Colonic mucosa (tissue), 4 donors: ENCODE measurements at regions not wholly inside any gene's neighbourhood (a gene's known extent, or its start where the extent isn't known, plus 50 kb on each side); places are given as distances from the start of the nearest gene placed in this dataset.

ENCODE experiments used
- DNase-seq: peaks from one replicate; pipeline ENCODE4 v3.0.0-alpha.2; 2020
- H3K27ac ChIP-seq: fragments of 200-600 bp; one replicate; pipeline ENCODE4 v1.8.0; 2021
- H3K27me3 ChIP-seq: fragments of 200-600 bp; one replicate; pipeline ENCODE4 v1.8.0; 2021
- H3K36me3 ChIP-seq: fragments of 200-600 bp; one replicate; pipeline ENCODE4 v1.8.0; 2021
- H3K4me1 ChIP-seq: fragments of 200-600 bp; one replicate; pipeline ENCODE4 v1.8.0; 2021; ENCODE audit warnings: mild to moderate bottlenecking
- H3K4me3 ChIP-seq: fragments of 200-600 bp; one replicate; pipeline ENCODE4 v1.8.0; 2021
- H3K9ac ChIP-seq, 2 donors: one replicate each; pipeline ENCODE4 v1.7.0; 2013; ENCODE audit warnings: control low read depth in 2 of 2, low read depth in 2 of 2, low read length in 2 of 2
- H3K9me3 ChIP-seq: fragments of 200-600 bp; one replicate; pipeline ENCODE4 v1.8.0; 2021
- intact Hi-C: fragments of 100-400 bp; cut with DNase I; formaldehyde crosslinking; loops from one replicate; pipeline ENCODE4 v1.14.1; 2022
- TF ChIP-seq, protein P1 (sequence below): fragments of 200-600 bp; IDR thresholded peaks from one replicate; pipeline ENCODE4 v1.8.0; 2022; ENCODE audit warnings: antibody characterized with exemption, mild to moderate bottlenecking
- donor health status: healthy.
- donor health status: DM: no; HTN: no; CAD: no.
- donor health status: DM: no; HTN: no; CAD: no.

DNA sequence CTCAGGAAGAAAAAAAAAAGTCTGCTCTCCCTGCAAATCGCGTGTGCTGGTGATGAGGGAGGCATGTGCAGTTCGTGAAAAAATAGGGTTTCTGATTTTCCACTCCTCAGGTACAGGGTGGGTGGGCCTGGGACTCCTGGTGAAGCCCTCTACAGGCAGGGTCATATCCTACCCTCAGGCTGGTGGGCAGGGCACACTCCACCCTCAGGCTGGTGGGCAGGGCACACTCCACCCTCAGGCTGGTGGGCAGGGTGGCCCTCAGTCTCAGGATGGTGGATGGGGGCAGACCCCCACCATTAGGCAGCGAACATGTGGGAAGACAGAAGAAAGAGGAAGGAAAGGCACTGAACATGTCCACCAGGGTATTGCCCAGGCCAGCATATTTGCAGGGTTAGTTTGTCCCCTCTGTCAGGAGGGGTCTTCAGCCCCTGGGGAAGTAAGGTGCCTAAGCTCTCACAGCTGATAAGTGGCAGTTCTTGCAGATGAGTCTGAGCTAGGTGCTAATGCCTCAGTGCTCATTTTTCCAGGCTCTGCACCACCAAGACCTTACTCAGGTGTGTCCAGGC lies 95.2 kb upstream of the RAB6C start:
- Histone ChIP-seq H3K27me3 (no peaks in the 10 kb centered on the region), H3K36me3 (no peaks in the 10 kb centered on the region), H3K27ac (no peak overlapping the region), H3K4me3 (no peak overlapping the region), H3K9me3 (no peaks in the 10 kb centered on the region), H3K9ac (no peak overlapping the region), H3K4me1 (no peaks in the 10 kb centered on the region)
- intact Hi-C loops = no loop called here
- no peak for DNase-seq
- TF ChIP-seq, protein P1, sequence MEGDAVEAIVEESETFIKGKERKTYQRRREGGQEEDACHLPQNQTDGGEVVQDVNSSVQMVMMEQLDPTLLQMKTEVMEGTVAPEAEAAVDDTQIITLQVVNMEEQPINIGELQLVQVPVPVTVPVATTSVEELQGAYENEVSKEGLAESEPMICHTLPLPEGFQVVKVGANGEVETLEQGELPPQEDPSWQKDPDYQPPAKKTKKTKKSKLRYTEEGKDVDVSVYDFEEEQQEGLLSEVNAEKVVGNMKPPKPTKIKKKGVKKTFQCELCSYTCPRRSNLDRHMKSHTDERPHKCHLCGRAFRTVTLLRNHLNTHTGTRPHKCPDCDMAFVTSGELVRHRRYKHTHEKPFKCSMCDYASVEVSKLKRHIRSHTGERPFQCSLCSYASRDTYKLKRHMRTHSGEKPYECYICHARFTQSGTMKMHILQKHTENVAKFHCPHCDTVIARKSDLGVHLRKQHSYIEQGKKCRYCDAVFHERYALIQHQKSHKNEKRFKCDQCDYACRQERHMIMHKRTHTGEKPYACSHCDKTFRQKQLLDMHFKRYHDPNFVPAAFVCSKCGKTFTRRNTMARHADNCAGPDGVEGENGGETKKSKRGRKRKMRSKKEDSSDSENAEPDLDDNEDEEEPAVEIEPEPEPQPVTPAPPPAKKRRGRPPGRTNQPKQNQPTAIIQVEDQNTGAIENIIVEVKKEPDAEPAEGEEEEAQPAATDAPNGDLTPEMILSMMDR = no peak

GRCh38 chr2:129885735-129886134 lies 93.7 kb upstream of the RAB6C start:
- Histone ChIP-seq H3K27ac (no peak overlapping the region), H3K9ac (no peak overlapping the region), H3K4me3 (no peak overlapping the region), H3K4me1 (no peaks in the 10 kb centered on the region), H3K9me3 (no peaks in the 10 kb centered on the region), H3K36me3 (no peaks in the 10 kb centered on the region), H3K27me3 (no peaks in the 10 kb centered on the region)
- DNase-seq = no peak
- TF ChIP-seq, protein P1 = no peak
- intact Hi-C loops = no loop called here

DNA sequence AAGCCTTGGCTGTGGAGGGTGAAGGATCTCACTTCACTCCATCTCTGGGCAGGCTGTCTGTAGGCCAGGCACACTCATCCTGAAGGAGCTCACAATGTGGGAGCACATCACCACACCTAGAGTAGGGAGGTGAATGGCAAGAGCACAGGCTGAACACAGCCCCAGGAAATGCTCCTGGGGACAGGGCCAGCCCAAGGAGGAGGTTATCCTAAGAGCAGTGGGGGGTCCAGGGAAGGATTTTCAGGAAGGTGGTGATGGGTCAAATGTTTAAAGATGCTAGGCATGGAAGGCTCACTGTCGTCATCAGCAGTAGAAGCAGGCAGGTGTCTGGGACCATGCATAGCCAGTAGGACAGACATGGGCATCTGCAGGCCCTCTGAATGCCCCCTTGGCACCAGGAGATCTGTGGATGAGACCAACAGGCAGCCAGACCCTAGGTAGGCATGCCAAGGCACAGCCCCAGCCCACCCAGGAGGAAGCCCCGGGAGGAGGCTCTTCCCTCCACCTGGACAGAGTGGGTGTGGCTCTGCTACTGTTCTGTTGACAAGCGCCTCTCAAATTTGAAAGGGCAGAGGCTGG lies 91.7 kb upstream of the RAB6C start:
- Histone ChIP-seq H3K36me3 (no peaks in the 10 kb centered on the region), H3K27me3 (no peaks in the 10 kb centered on the region), H3K4me1 (no peaks in the 10 kb centered on the region), H3K9me3 (no peaks in the 10 kb centered on the region), H3K9ac (no peak overlapping the region), H3K27ac (no peak overlapping the region), H3K4me3 (no peak overlapping the region)
- TF ChIP-seq, protein P1 = no peak
- intact Hi-C loops = no loop called here
- no peak for DNase-seq

DNA sequence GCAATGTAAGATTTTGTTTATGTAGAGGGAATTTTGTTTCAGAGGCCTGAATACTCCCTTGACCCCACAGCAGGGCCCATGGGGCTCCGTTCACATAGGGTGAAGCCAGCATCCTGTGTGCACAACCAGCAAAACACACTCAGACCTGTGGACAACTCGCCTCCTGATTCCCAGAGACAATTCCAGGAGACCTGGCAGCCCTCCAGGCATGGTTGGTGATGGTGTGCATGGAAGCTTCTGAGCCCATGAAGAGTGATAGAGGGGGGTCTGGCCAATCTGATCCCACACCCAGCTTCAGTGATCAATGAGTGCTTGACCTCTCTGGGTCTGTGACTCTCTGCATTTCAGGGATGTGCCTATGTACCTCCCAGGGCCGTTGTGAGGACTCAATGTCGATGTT lies 91.0 kb upstream of the RAB6C start:
- no peaks in the 10 kb centered on the region for H3K9me3 ChIP-seq
- H3K27ac ChIP-seq = no peak overlapping the region
- intact Hi-C loops = no loop called here
- no peaks in the 10 kb centered on the region for H3K4me1 ChIP-seq
- TF ChIP-seq, protein P1 = no peak
- no peak overlapping the region for H3K9ac ChIP-seq
- H3K4me3 ChIP-seq = no peak overlapping the region
- H3K27me3 ChIP-seq = no peaks in the 10 kb centered on the region
- no peak for DNase-seq
- no peaks in the 10 kb centered on the region for H3K36me3 ChIP-seq

DNA sequence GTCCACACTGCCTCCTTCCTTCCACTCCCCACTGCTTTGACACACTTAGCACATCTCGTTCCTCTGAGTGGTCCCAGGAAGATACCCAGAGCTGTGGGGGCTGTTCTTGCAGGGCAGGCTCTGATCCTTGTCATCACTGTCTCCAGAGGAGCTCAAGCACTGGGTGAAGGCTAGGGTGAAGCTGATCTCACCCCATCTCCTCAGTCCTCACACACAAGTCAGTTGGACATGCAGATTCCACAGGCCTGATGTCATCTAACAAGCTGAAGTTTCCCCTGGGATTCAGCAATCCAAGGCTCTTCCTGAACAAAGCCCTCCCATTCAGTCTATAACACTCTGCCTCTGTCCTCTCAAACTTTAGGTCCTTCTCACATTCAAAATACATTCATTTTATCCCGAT lies 90.6 kb upstream of the RAB6C start:
- no peak overlapping the region for H3K4me3 ChIP-seq
- no peak overlapping the region for H3K9ac ChIP-seq
- no peaks in the 10 kb centered on the region for H3K36me3 ChIP-seq
- no peak overlapping the region for H3K27ac ChIP-seq
- no peaks in the 10 kb centered on the region for H3K27me3 ChIP-seq
- DNase-seq = no peak
- no peaks in the 10 kb centered on the region for H3K9me3 ChIP-seq
- H3K4me1 ChIP-seq = no peaks in the 10 kb centered on the region
- intact Hi-C loops = no loop called here
- TF ChIP-seq, protein P1 = no peak
